ENCODE measurements at regions not wholly inside any gene's neighbourhood (a gene's known extent, or its start where the extent isn't known, plus 50 kb on each side); places are given as distances from the start of the nearest gene placed in this dataset.
"Not testable (repeated sequence)": the region's sequence is repeated elsewhere in the genome, so short reads cannot be mapped to it uniquely, and the experiment has no call there.

- Histone ChIP-seq H3K9me3 (ENCODE audit: control insufficient read depth, low read depth, low read length) (peaks cover 5% of the 10 kb centered on the region), H3K27me3 (ENCODE audit: control insufficient read depth, insufficient read depth, low read length) (no peaks in the 10 kb centered on the region), H3K4me1 (ENCODE audit: control insufficient read depth, low read depth, low read length) (no peaks in the 10 kb centered on the region), H3K4me3 (ENCODE audit: low read length) (no peak overlapping the region), H3K27ac (ENCODE audit: low read length) (no peak overlapping the region), H3K36me3 (ENCODE audit: control insufficient read depth, low read depth, low read length) (no peaks in the 10 kb centered on the region), H3K9ac (ENCODE audit: low read length) (no peak overlapping the region)
These were observed 132.3 kb upstream of the CRIM1 start for GRCh38 chr2:36223259-36223658.

- no peaks in the 10 kb centered on the region for H3K27me3 ChIP-seq (ENCODE audit: control insufficient read depth, insufficient read depth, low read length)
These were observed 133.1 kb upstream of the CRIM1 start for GRCh38 chr2:36222485-36222884.

GRCh38 chr2:36214691-36215090 is 140.9 kb upstream of the CRIM1 start:
- Histone ChIP-seq H3K4me1 (ENCODE audit: control insufficient read depth, low read depth, low read length) (peaks cover 5% of the 10 kb centered on the region), H3K9ac (ENCODE audit: low read length) (no peak overlapping the region), H3K9me3 (ENCODE audit: control insufficient read depth, low read depth, low read length) (no peaks in the 10 kb centered on the region), H3K36me3 (ENCODE audit: control insufficient read depth, low read depth, low read length) (no peaks in the 10 kb centered on the region), H3K4me3 (ENCODE audit: low read length) (no peak overlapping the region), H3K27me3 (ENCODE audit: control insufficient read depth, insufficient read depth, low read length) (no peaks in the 10 kb centered on the region), H3K27ac (ENCODE audit: low read length) (no peak overlapping the region)

More at GRCh38 chr2:36222485-36222884, 133.1 kb upstream of the CRIM1 start:
- Histone ChIP-seq H3K9ac (ENCODE audit: low read length) (no peak overlapping the region), H3K27ac (ENCODE audit: low read length) (no peak overlapping the region), H3K4me3 (ENCODE audit: low read length) (no peak overlapping the region), H3K36me3 (ENCODE audit: control insufficient read depth, low read depth, low read length) (no peaks in the 10 kb centered on the region), H3K9me3 (ENCODE audit: control insufficient read depth, low read depth, low read length) (peaks cover under 1% of the 10 kb centered on the region), H3K4me1 (ENCODE audit: control insufficient read depth, low read depth, low read length) (no peaks in the 10 kb centered on the region)

GRCh38 chr2:36203366-36203765 is 152.2 kb upstream of the CRIM1 start:
- Histone ChIP-seq H3K9me3 (ENCODE audit: control insufficient read depth, low read depth, low read length) (no peaks in the 10 kb centered on the region), H3K4me1 (ENCODE audit: control insufficient read depth, low read depth, low read length) (no peaks in the 10 kb centered on the region), H3K36me3 (ENCODE audit: control insufficient read depth, low read depth, low read length) (no peaks in the 10 kb centered on the region), H3K27me3 (ENCODE audit: control insufficient read depth, insufficient read depth, low read length) (no peaks in the 10 kb centered on the region), H3K27ac (ENCODE audit: low read length) (no peak overlapping the region), H3K4me3 (ENCODE audit: low read length) (no peak overlapping the region), H3K9ac (ENCODE audit: low read length) (no peak overlapping the region)

GRCh38 chr2:36197181-36197971 is 158.2 kb upstream of the CRIM1 start:
- no peak overlapping the region for H3K9ac ChIP-seq (ENCODE audit: low read length)
- H3K4me3 ChIP-seq (ENCODE audit: low read length) = no peak overlapping the region
- H3K4me1 ChIP-seq (ENCODE audit: control insufficient read depth, low read depth, low read length) = no peaks in the 10 kb centered on the region
- no peaks in the 10 kb centered on the region for H3K27me3 ChIP-seq (ENCODE audit: control insufficient read depth, insufficient read depth, low read length)
- no peaks in the 10 kb centered on the region for H3K36me3 ChIP-seq (ENCODE audit: control insufficient read depth, low read depth, low read length)
- H3K27ac ChIP-seq (ENCODE audit: low read length) = no peak overlapping the region
- H3K9me3 ChIP-seq (ENCODE audit: control insufficient read depth, low read depth, low read length) = no peaks in the 10 kb centered on the region

- Histone ChIP-seq H3K4me1 (ENCODE audit: control insufficient read depth, low read depth, low read length) (no peaks in the 10 kb centered on the region), H3K9me3 (ENCODE audit: control insufficient read depth, low read depth, low read length) (no peaks in the 10 kb centered on the region), H3K36me3 (ENCODE audit: control insufficient read depth, low read depth, low read length) (no peaks in the 10 kb centered on the region), H3K9ac (ENCODE audit: low read length) (no peak overlapping the region), H3K27me3 (ENCODE audit: control insufficient read depth, insufficient read depth, low read length) (no peaks in the 10 kb centered on the region), H3K27ac (ENCODE audit: low read length) (no peak overlapping the region), H3K4me3 (ENCODE audit: low read length) (no peak overlapping the region)
These were observed 161.9 kb upstream of the CRIM1 start for GRCh38 chr2:36193680-36194079.

- H3K9me3 ChIP-seq (ENCODE audit: control insufficient read depth, low read depth, low read length) = no peaks in the 10 kb centered on the region
- no peaks in the 10 kb centered on the region for H3K4me1 ChIP-seq (ENCODE audit: control insufficient read depth, low read depth, low read length)
- H3K4me3 ChIP-seq (ENCODE audit: low read length) = no peak overlapping the region
- no peaks in the 10 kb centered on the region for H3K36me3 ChIP-seq (ENCODE audit: control insufficient read depth, low read depth, low read length)
- no peaks in the 10 kb centered on the region for H3K27me3 ChIP-seq (ENCODE audit: control insufficient read depth, insufficient read depth, low read length)
- H3K9ac ChIP-seq (ENCODE audit: low read length) = no peak overlapping the region
- H3K27ac ChIP-seq (ENCODE audit: low read length) = no peak overlapping the region
These were observed 162.6 kb upstream of the CRIM1 start for GRCh38 chr2:36192983-36193382.

GRCh38 chr2:36190097-36190496 is 165.5 kb upstream of the CRIM1 start:
- Histone ChIP-seq H3K9me3 (ENCODE audit: control insufficient read depth, low read depth, low read length) (no peaks in the 10 kb centered on the region), H3K4me3 (ENCODE audit: low read length) (no peak overlapping the region), H3K4me1 (ENCODE audit: control insufficient read depth, low read depth, low read length) (no peaks in the 10 kb centered on the region), H3K36me3 (ENCODE audit: control insufficient read depth, low read depth, low read length) (no peaks in the 10 kb centered on the region), H3K9ac (ENCODE audit: low read length) (no peak overlapping the region), H3K27me3 (ENCODE audit: control insufficient read depth, insufficient read depth, low read length) (no peaks in the 10 kb centered on the region), H3K27ac (ENCODE audit: low read length) (no peak overlapping the region)

- Histone ChIP-seq H3K9ac (ENCODE audit: low read length) (no peak overlapping the region), H3K4me1 (ENCODE audit: control insufficient read depth, low read depth, low read length) (no peaks in the 10 kb centered on the region), H3K9me3 (ENCODE audit: control insufficient read depth, low read depth, low read length) (no peaks in the 10 kb centered on the region), H3K36me3 (ENCODE audit: control insufficient read depth, low read depth, low read length) (no peaks in the 10 kb centered on the region), H3K4me3 (ENCODE audit: low read length) (no peak overlapping the region), H3K27me3 (ENCODE audit: control insufficient read depth, insufficient read depth, low read length) (no peaks in the 10 kb centered on the region), H3K27ac (ENCODE audit: low read length) (no peak overlapping the region)
These were observed 170.0 kb upstream of the CRIM1 start for GRCh38 chr2:36185624-36186023.

- Histone ChIP-seq H3K36me3 (ENCODE audit: control insufficient read depth, low read depth, low read length) (no peaks in the 10 kb centered on the region), H3K4me3 (ENCODE audit: low read length) (no peak overlapping the region), H3K27ac (ENCODE audit: low read length) (no peak overlapping the region)
These were observed 170.7 kb upstream of the CRIM1 start for GRCh38 chr2:36184848-36185247.

GRCh38 chr2:36180789-36181482 is 174.6 kb upstream of the CRIM1 start:
- not testable (repeated sequence) for H3K9ac ChIP-seq (ENCODE audit: low read length); H3K27me3 ChIP-seq (ENCODE audit: control insufficient read depth, insufficient read depth, low read length); H3K4me1 ChIP-seq (ENCODE audit: control insufficient read depth, low read depth, low read length); H3K27ac ChIP-seq (ENCODE audit: low read length); H3K36me3 ChIP-seq (ENCODE audit: control insufficient read depth, low read depth, low read length); H3K9me3 ChIP-seq (ENCODE audit: control insufficient read depth, low read depth, low read length); H3K4me3 ChIP-seq (ENCODE audit: low read length)

More at GRCh38 chr2:36184848-36185247, 170.7 kb upstream of the CRIM1 start:
- no peaks in the 10 kb centered on the region for H3K9me3 ChIP-seq (ENCODE audit: control insufficient read depth, low read depth, low read length)
- no peaks in the 10 kb centered on the region for H3K27me3 ChIP-seq (ENCODE audit: control insufficient read depth, insufficient read depth, low read length)
- H3K9ac ChIP-seq (ENCODE audit: low read length) = no peak overlapping the region
- H3K4me1 ChIP-seq (ENCODE audit: control insufficient read depth, low read depth, low read length) = no peaks in the 10 kb centered on the region

GRCh38 chr2:36180293-36180692 is 175.3 kb upstream of the CRIM1 start:
- H3K9me3 ChIP-seq (ENCODE audit: control insufficient read depth, low read depth, low read length); H3K36me3 ChIP-seq (ENCODE audit: control insufficient read depth, low read depth, low read length); H3K4me3 ChIP-seq (ENCODE audit: low read length); H3K4me1 ChIP-seq (ENCODE audit: control insufficient read depth, low read depth, low read length); H3K27me3 ChIP-seq (ENCODE audit: control insufficient read depth, insufficient read depth, low read length); H3K27ac ChIP-seq (ENCODE audit: low read length); H3K9ac ChIP-seq (ENCODE audit: low read length): not testable (repeated sequence)
